HL-60 (cell line): ENCODE measurements at regions not wholly inside any gene's neighbourhood (a gene's known extent, or its start where the extent isn't known, plus 50 kb on each side); places are given as distances from the start of the nearest gene placed in this dataset.

ENCODE experiments used
- DNase-seq, 2 experiments: peaks; one replicate each; pipeline ENCODE4 v3.0.0-alpha.2; 2010 to 2020; ENCODE audit warnings: low read depth in 1 of 2, low spot score in 1 of 2
- H3K27ac ChIP-seq: fragments of 250-450 bp; sonication (Bioruptor Pico); replicated peaks from 2 replicates; pipeline ENCODE4 v1.5.1; 2020; ENCODE audit warnings: mild to moderate bottlenecking, moderate library complexity
- H3K27me3 ChIP-seq: fragments of 250-450 bp; sonication (Bioruptor Pico); 2 replicates; pipeline ENCODE4 v1.5.1; 2021; ENCODE audit warnings: mild to moderate bottlenecking, moderate library complexity; ENCODE audit not compliant: insufficient read depth, poor library complexity, severe bottlenecking
- H3K4me3 ChIP-seq: replicated peaks from 2 replicates; pipeline ENCODE4 v1.5.1; 2011; ENCODE audit warnings: mild to moderate bottlenecking, control low read depth, low read length; ENCODE audit not compliant: insufficient read depth
- CTCF ChIP-seq: IDR thresholded peaks from one replicate; pipeline ENCODE4 v1.5.1; 2011; ENCODE audit warnings: low read length, control low read depth, inconsistent platforms; ENCODE audit not compliant: insufficient read depth
- GABPA ChIP-seq: IDR thresholded peaks from 2 replicates; pipeline ENCODE4 v1.6.1; 2012; ENCODE audit warnings: low read depth
- POLR2AphosphoS5 ChIP-seq: IDR thresholded peaks from 2 replicates; pipeline ENCODE4 v1.6.1; 2012; ENCODE audit warnings: low read depth
- REST ChIP-seq: IDR thresholded peaks from 2 replicates; pipeline ENCODE4 v1.6.1; 2012; ENCODE audit warnings: low read depth; ENCODE audit not compliant: insufficient replicate concordance
- SPI1 ChIP-seq: IDR thresholded peaks from 2 replicates; pipeline ENCODE4 v1.6.1; 2012; ENCODE audit warnings: low read depth, mild to moderate bottlenecking, borderline replicate concordance

DNA sequence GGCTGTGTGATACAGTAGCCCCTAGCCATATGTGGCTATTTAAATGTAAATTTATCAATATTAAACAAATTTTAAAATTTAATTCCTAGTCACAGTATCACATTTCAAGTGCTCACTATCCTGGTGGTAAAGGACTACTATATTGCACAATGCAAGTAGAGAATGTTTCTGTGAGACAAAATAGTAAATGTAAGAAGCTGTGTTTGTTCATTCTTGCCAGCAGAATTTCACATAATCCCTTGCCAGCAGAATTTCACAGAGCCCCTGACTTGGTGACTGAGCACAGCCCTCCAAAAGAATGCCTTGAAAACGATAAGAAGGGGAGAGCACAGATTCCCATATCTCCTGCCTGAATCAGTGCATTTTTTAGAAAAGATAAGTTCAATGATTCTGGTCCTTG, 75.9 kb upstream of the SELENOP start:
- TF ChIP-seq SPI1: no peak
- TF ChIP-seq GABPA: no peak
- no peak for TF ChIP-seq POLR2AphosphoS5
- no peak for TF ChIP-seq CTCF
- no peak for TF ChIP-seq REST
- Histone ChIP-seq H3K4me3 (no peak overlapping the region), H3K27me3 (no peaks in the 10 kb centered on the region), H3K27ac (no peak overlapping the region)
- DNase-seq: no peak

DNA sequence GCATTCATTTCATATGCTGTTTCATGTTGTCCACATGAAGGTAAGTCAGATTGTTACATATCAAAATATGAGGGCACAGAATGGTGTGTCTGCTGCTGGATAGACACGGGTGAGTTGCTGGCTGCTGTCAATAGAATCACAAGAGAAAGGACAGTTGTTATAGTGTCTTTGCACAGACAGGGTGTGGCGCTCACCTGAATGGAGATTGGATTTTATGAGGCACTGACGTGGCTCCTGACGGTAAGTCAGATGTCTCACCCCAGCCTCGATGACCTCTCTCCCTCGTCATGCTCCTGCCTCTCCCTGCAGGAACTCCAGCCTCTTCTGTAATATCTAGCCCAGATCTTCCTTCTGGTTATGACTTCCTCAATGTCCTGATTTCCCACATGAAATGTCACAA, 75.4 kb upstream of the SELENOP start:
- no peak for DNase-seq
- Histone ChIP-seq H3K27me3 (no peaks in the 10 kb centered on the region), H3K27ac (no peak overlapping the region), H3K4me3 (no peak overlapping the region)
- TF ChIP-seq REST (no peak), POLR2AphosphoS5 (no peak), GABPA (no peak), SPI1 (no peak), CTCF (no peak)

GRCh38 chr5:42886635-42887034, 74.9 kb upstream of the SELENOP start:
- Histone ChIP-seq H3K4me3 (no peak overlapping the region), H3K27ac (no peak overlapping the region), H3K27me3 (no peaks in the 10 kb centered on the region)
- TF ChIP-seq SPI1 (no peak), GABPA (no peak), CTCF (no peak), POLR2AphosphoS5 (no peak), REST (no peak)
- DNase-seq: no peak
